Mesenchymal stem cell (in vitro differentiated cells and primary cell): ENCODE measurements at regions not wholly inside any gene's neighbourhood (a gene's known extent, or its start where the extent isn't known, plus 50 kb on each side); places are given as distances from the start of the nearest gene placed in this dataset.

Experiments used
- DNase-seq: peaks from one replicate; pipeline ENCODE4 v3.0.0-alpha.2; 2013
- H2AFZ ChIP-seq: one replicate; pipeline ENCODE4 v1.6.1; 2013; ENCODE audit warnings: low read depth, mild to moderate bottlenecking, control low read depth, inconsistent platforms, low read length, moderate library complexity
- H2AK5ac ChIP-seq: 2 replicates; pipeline ENCODE4 v1.6.1; 2013; ENCODE audit warnings: low read length, moderate library complexity, mild to moderate bottlenecking, inconsistent platforms; ENCODE audit not compliant: severe bottlenecking
- H2BK120ac ChIP-seq: one replicate; pipeline ENCODE4 v1.6.1; 2013; ENCODE audit warnings: low read depth, mild to moderate bottlenecking, inconsistent platforms, low read length, moderate library complexity
- H2BK12ac ChIP-seq, 2 experiments: one replicate each; pipeline ENCODE4 v1.6.1; 2013; ENCODE audit warnings: inconsistent platforms in 2 of 2, low read length in 2 of 2, mild to moderate bottlenecking in 2 of 2, moderate library complexity in 2 of 2, control low read depth in 1 of 2
- H2BK15ac ChIP-seq: one replicate; pipeline ENCODE4 v1.6.1; 2013; ENCODE audit warnings: mild to moderate bottlenecking, low read depth, inconsistent platforms; ENCODE audit not compliant: poor library complexity, severe bottlenecking
- H2BK5ac ChIP-seq: 2 replicates; pipeline ENCODE4 v1.6.1; 2013; ENCODE audit warnings: low read depth, mild to moderate bottlenecking, low read length, control low read depth, inconsistent platforms; ENCODE audit not compliant: poor library complexity, severe bottlenecking
- H3K14ac ChIP-seq, 2 experiments: one replicate each; pipeline ENCODE4 v1.6.1; 2013; ENCODE audit warnings: inconsistent platforms in 2 of 2, low read length in 2 of 2, control low read depth in 1 of 2, mild to moderate bottlenecking in 1 of 2, moderate library complexity in 1 of 2
- H3K18ac ChIP-seq, 2 experiments: one replicate each; pipeline ENCODE4 v1.6.1; 2013; ENCODE audit warnings: inconsistent platforms in 2 of 2, low read length in 2 of 2, control low read depth in 1 of 2, low read depth in 1 of 2, mild to moderate bottlenecking in 1 of 2
- H3K23ac ChIP-seq, 2 experiments: one replicate each; pipeline ENCODE4 v1.6.1; 2013; ENCODE audit warnings: inconsistent platforms in 2 of 2, low read length in 2 of 2, mild to moderate bottlenecking in 2 of 2, moderate library complexity in 2 of 2, control low read depth in 1 of 2
- H3K27ac ChIP-seq: 2 replicates; pipeline ENCODE4 v1.5.1; 2013; ENCODE audit warnings: mild to moderate bottlenecking, moderate library complexity, low read length, control low read depth, inconsistent platforms; ENCODE audit not compliant: poor library complexity, severe bottlenecking
- H3K27me3 ChIP-seq, 2 experiments: 2 replicates each; pipeline versions ENCODE4 v1.6.1 to v1.7.0; 2013; ENCODE audit warnings: low read length in 2 of 2, mild to moderate bottlenecking in 2 of 2, moderate library complexity in 2 of 2, control low read depth in 1 of 2, inconsistent platforms in 1 of 2; ENCODE audit not compliant: control insufficient read depth in 1 of 2, insufficient read depth in 1 of 2
- H3K36me3 ChIP-seq, 2 experiments: 2 replicates each; pipeline versions ENCODE4 v1.6.1 to v1.7.0; 2013; ENCODE audit warnings: low read length in 2 of 2, control low read depth in 1 of 2, inconsistent platforms in 1 of 2, low read depth in 1 of 2, mild to moderate bottlenecking in 1 of 2; ENCODE audit not compliant: insufficient read depth in 2 of 2, control insufficient read depth in 1 of 2
- H3K4ac ChIP-seq, 2 experiments: one replicate each; pipeline ENCODE4 v1.6.1; 2013; ENCODE audit warnings: inconsistent platforms in 2 of 2, low read length in 2 of 2, mild to moderate bottlenecking in 2 of 2, moderate library complexity in 2 of 2, control low read depth in 1 of 2, low read depth in 1 of 2
- H3K4me1 ChIP-seq: 2 replicates; pipeline ENCODE4 v1.6.1; 2013; ENCODE audit warnings: low read depth, low read length, control low read depth; ENCODE audit not compliant: control insufficient read depth, insufficient read depth
- H3K4me2 ChIP-seq: 2 replicates; pipeline ENCODE4 v1.6.1; 2013; ENCODE audit warnings: low read length, mild to moderate bottlenecking, inconsistent platforms; ENCODE audit not compliant: poor library complexity, severe bottlenecking
- H3K4me3 ChIP-seq, 2 experiments: 2 replicates each; pipeline versions ENCODE4 v1.5.1 to v1.7.0; 2013; ENCODE audit warnings: low read length in 2 of 2, mild to moderate bottlenecking in 2 of 2, control low read depth in 1 of 2, low read depth in 1 of 2; ENCODE audit not compliant: insufficient read depth in 1 of 2
- H3K79me1 ChIP-seq: replicated peaks from 2 replicates; pipeline ENCODE4 v1.6.1; 2013; ENCODE audit warnings: mild to moderate bottlenecking, control low read depth, low read length, inconsistent platforms; ENCODE audit not compliant: poor library complexity, severe bottlenecking
- H3K9ac ChIP-seq: 2 replicates; pipeline ENCODE4 v1.7.0; 2013; ENCODE audit warnings: mild to moderate bottlenecking, low read length, moderate library complexity
- H3K9me3 ChIP-seq: 2 replicates; pipeline ENCODE4 v1.7.0; 2013; ENCODE audit warnings: mild to moderate bottlenecking, low read length; ENCODE audit not compliant: control insufficient read depth
- H4K8ac ChIP-seq: one replicate; pipeline ENCODE4 v1.6.1; 2013; ENCODE audit warnings: inconsistent platforms, mild to moderate bottlenecking, low read length, moderate library complexity
- H4K91ac ChIP-seq: one replicate; pipeline ENCODE4 v1.6.1; 2013; ENCODE audit warnings: mild to moderate bottlenecking, low read length, inconsistent platforms
- WGBS: methylation state at CpG from one replicate; pipeline ENCODE4 v1.1.7; 2013; ENCODE audit warnings: mixed read lengths; 5-methylcytosine and 5-hydroxymethylcytosine counted together

DNA sequence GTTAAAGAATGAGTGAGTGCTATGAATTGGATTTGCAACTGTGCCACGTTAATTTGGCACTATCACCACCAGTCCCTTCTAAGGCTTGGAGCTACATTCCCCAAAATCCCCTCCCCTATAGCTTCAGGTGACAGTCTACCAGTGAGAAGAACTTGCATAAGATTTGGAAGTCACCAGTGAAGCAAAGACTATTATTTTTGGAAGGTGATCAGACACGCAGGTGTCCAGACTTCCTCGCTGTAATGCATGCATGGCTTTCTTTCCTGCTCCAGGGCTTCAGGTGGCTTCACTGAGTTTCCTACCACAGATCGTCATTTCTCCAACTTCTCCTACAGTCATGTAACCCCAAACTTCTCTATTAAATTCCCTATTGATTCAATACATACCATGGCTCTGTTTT, 61.4 kb downstream of the SLC41A2 start:
- DNase-seq = no peak
- no peak overlapping the region for H3K9ac ChIP-seq
- H3K27ac ChIP-seq = no peak overlapping the region
- no peaks in the 10 kb centered on the region for H3K79me1 ChIP-seq
- no peak overlapping the region for H3K18ac ChIP-seq
- no peak overlapping the region for H2BK120ac ChIP-seq
- peaks cover 3% of the 10 kb centered on the region for H3K9me3 ChIP-seq
- no peak overlapping the region for H3K4ac ChIP-seq
- H2AFZ ChIP-seq = no peak overlapping the region
- no peak overlapping the region for H3K4me3 ChIP-seq
- H3K36me3 ChIP-seq = no peaks in the 10 kb centered on the region
- no peaks in the 10 kb centered on the region for H3K27me3 ChIP-seq
- no peak overlapping the region for H3K23ac ChIP-seq
- no peaks in the 10 kb centered on the region for H3K4me1 ChIP-seq
- H2BK5ac ChIP-seq = no peak overlapping the region
- H2AK5ac ChIP-seq = no peak overlapping the region
- H4K91ac ChIP-seq = no peak overlapping the region
- no peak overlapping the region for H3K14ac ChIP-seq
- no peak overlapping the region for H2BK12ac ChIP-seq
- 91% methylated on average over 4 of the region's 4 CpGs for WGBS
- H3K4me2 ChIP-seq = no peak overlapping the region
- no peak overlapping the region for H4K8ac ChIP-seq
- no peak overlapping the region for H2BK15ac ChIP-seq

GRCh38 chr12:104896146-104896545, 61.9 kb downstream of the SLC41A2 start:
- Histone ChIP-seq H4K91ac (no peak overlapping the region), H3K4me1 (no peaks in the 10 kb centered on the region), H3K23ac (no peak overlapping the region), H3K14ac (no peak overlapping the region), H3K18ac (no peak overlapping the region), H2BK12ac (no peak overlapping the region), H2BK120ac (no peak overlapping the region), H2BK15ac (no peak overlapping the region), H2BK5ac (no peak overlapping the region), H2AFZ (no peak overlapping the region), H4K8ac (no peak overlapping the region), H3K4me3 (no peak overlapping the region), H3K9me3 (peaks cover 3% of the 10 kb centered on the region), H3K4ac (no peak overlapping the region), H3K9ac (no peak overlapping the region), H2AK5ac (no peak overlapping the region), H3K79me1 (no peaks in the 10 kb centered on the region), H3K27me3 (no peaks in the 10 kb centered on the region), H3K27ac (no peak overlapping the region), H3K4me2 (no peak overlapping the region), H3K36me3 (no peaks in the 10 kb centered on the region)
- DNase-seq = no peak

- DNase-seq = no peak
- H3K4me1 ChIP-seq = no peaks in the 10 kb centered on the region
- H2AFZ ChIP-seq = no peak overlapping the region
- no peak overlapping the region for H4K91ac ChIP-seq
- H3K23ac ChIP-seq = no peak overlapping the region
- no peak overlapping the region for H3K4me3 ChIP-seq
- H3K79me1 ChIP-seq = no peaks in the 10 kb centered on the region
- no peaks in the 10 kb centered on the region for H3K36me3 ChIP-seq
- H2BK12ac ChIP-seq = no peak overlapping the region
- H2BK120ac ChIP-seq = no peak overlapping the region
- H2BK15ac ChIP-seq = no peak overlapping the region
- no peak overlapping the region for H3K27ac ChIP-seq
- no peak overlapping the region for H3K9ac ChIP-seq
- no peak overlapping the region for H3K4ac ChIP-seq
- no peak overlapping the region for H3K18ac ChIP-seq
- no peak overlapping the region for H2AK5ac ChIP-seq
- no peak overlapping the region for H3K14ac ChIP-seq
- H3K4me2 ChIP-seq = no peak overlapping the region
- H4K8ac ChIP-seq = no peak overlapping the region
- no peaks in the 10 kb centered on the region for H3K27me3 ChIP-seq
- H3K9me3 ChIP-seq = peaks cover 3% of the 10 kb centered on the region
- H2BK5ac ChIP-seq = no peak overlapping the region
- WGBS = 89% methylated on average over 1 of the region's 2 CpGs
Observed at GRCh38 chr12:104895415-104895814, 62.7 kb downstream of the SLC41A2 start.

GRCh38 chr12:104890476-104891096, 67.5 kb downstream of the SLC41A2 start:
- H3K4me2 ChIP-seq = no peak overlapping the region
- no peak overlapping the region for H3K4ac ChIP-seq
- no peak overlapping the region for H2BK120ac ChIP-seq
- no peaks in the 10 kb centered on the region for H3K27me3 ChIP-seq
- H2AFZ ChIP-seq = no peak overlapping the region
- WGBS = 87% methylated on average over 4 of the region's 5 CpGs
- H3K23ac ChIP-seq = no peak overlapping the region
- no peak overlapping the region for H3K9ac ChIP-seq
- no peak overlapping the region for H4K8ac ChIP-seq
- H2BK15ac ChIP-seq = no peak overlapping the region
- no peaks in the 10 kb centered on the region for H3K9me3 ChIP-seq
- no peak overlapping the region for H3K4me3 ChIP-seq
- H2BK12ac ChIP-seq = no peak overlapping the region
- no peak overlapping the region for H3K14ac ChIP-seq
- H2BK5ac ChIP-seq = no peak overlapping the region
- H3K4me1 ChIP-seq = no peaks in the 10 kb centered on the region
- no peak for DNase-seq
- H3K27ac ChIP-seq = no peak overlapping the region
- no peak overlapping the region for H2AK5ac ChIP-seq
- H4K91ac ChIP-seq = no peak overlapping the region
- H3K79me1 ChIP-seq = no peaks in the 10 kb centered on the region
- no peaks in the 10 kb centered on the region for H3K36me3 ChIP-seq
- H3K18ac ChIP-seq = no peak overlapping the region
